Smooth muscle cell (in vitro differentiated cells): ENCODE measurements at regions not wholly inside any gene's neighbourhood (a gene's known extent, or its start where the extent isn't known, plus 50 kb on each side); places are given as distances from the start of the nearest gene placed in this dataset.

ENCODE experiments used
- DNase-seq: peaks from one replicate; lab custom pipeline; 2025; ENCODE audit not compliant: unreplicated experiment; lab: John Stamatoyannopoulos, UW
- H2AFZ ChIP-seq: fragments of 200-600 bp; sonication (generic); 2 replicates; pipeline ENCODE4 v1.6.0; 2016; ENCODE audit warnings: antibody characterized with exemption, low read depth, mild to moderate bottlenecking
- H3F3A ChIP-seq: fragments of 200-600 bp; sonication (generic); 2 replicates; pipeline ENCODE4 v1.6.0; 2017; ENCODE audit warnings: antibody characterized with exemption, low read depth
- H3K27ac ChIP-seq: fragments of 200-600 bp; sonication (generic); 2 replicates; pipeline ENCODE4 v1.5.1; 2016; ENCODE audit warnings: low read depth, mild to moderate bottlenecking
- H3K27me3 ChIP-seq: fragments of 200-600 bp; sonication (generic); 2 replicates; pipeline ENCODE4 v1.6.1; 2016; ENCODE audit warnings: low read depth, mild to moderate bottlenecking
- H3K36me3 ChIP-seq: fragments of 200-600 bp; sonication (generic); 2 replicates; pipeline ENCODE4 v1.5.1; 2016; ENCODE audit warnings: low read depth
- H3K4me1 ChIP-seq: fragments of 200-600 bp; sonication (generic); 2 replicates; pipeline ENCODE4 v1.5.1; 2016; ENCODE audit warnings: low read depth
- H3K4me2 ChIP-seq: fragments of 200-600 bp; sonication (generic); 2 replicates; pipeline ENCODE4 v1.6.0; 2016; ENCODE audit warnings: mild to moderate bottlenecking
- H3K4me3 ChIP-seq: fragments of 200-600 bp; sonication (generic); 2 replicates; pipeline ENCODE4 v1.5.1; 2016; ENCODE audit warnings: mild to moderate bottlenecking
- H3K79me2 ChIP-seq: fragments of 200-600 bp; sonication (generic); 2 replicates; pipeline ENCODE4 v1.6.0; 2016; ENCODE audit warnings: low read depth, mild to moderate bottlenecking
- H3K9ac ChIP-seq: fragments of 200-600 bp; sonication (generic); 2 replicates; pipeline ENCODE4 v1.6.0; 2016; ENCODE audit warnings: low read depth
- H3K9me3 ChIP-seq: fragments of 200-600 bp; sonication (generic); replicated peaks from 2 replicates; pipeline ENCODE4 v1.5.1; 2016; ENCODE audit warnings: low read depth
- H4K20me1 ChIP-seq: fragments of 200-600 bp; sonication (generic); 2 replicates; pipeline ENCODE4 v1.6.0; 2016; ENCODE audit warnings: low read depth
- CTCF ChIP-seq: fragments of 200-600 bp; sonication (generic); IDR thresholded peaks from 2 replicates; pipeline ENCODE4 v1.5.1; 2017; ENCODE audit warnings: borderline replicate concordance, mild to moderate bottlenecking, antibody characterized with exemption; ENCODE audit not compliant: insufficient read depth, poor library complexity, severe bottlenecking
- WGBS: methylation state at CpG from one replicate; pipeline ENCODE4 v1.1.7; 2016; ENCODE audit warnings: low lambda C conversion rate; 5-methylcytosine and 5-hydroxymethylcytosine counted together

GRCh38 chr14:95437715-95438114 is 78.7 kb downstream of the SYNE3 start:
- Histone ChIP-seq H4K20me1 (no peaks in the 10 kb centered on the region), H3K27me3 (no peaks in the 10 kb centered on the region), H3K4me3 (no peak overlapping the region), H2AFZ (no peak overlapping the region), H3K9ac (no peak overlapping the region), H3F3A (no peaks in the 10 kb centered on the region), H3K27ac (no peak overlapping the region), H3K79me2 (no peaks in the 10 kb centered on the region), H3K4me2 (no peak overlapping the region), H3K4me1 (no peaks in the 10 kb centered on the region), H3K9me3 (no peaks in the 10 kb centered on the region), H3K36me3 (no peaks in the 10 kb centered on the region)
- no peak for TF ChIP-seq CTCF
- DNase-seq: no peak
- 94% methylated on average over 5 of the region's 5 CpGs for WGBS

- H3K4me3 ChIP-seq: no peak overlapping the region
- H3K36me3 ChIP-seq: no peaks in the 10 kb centered on the region
- 85% methylated on average over 4 of the region's 4 CpGs for WGBS
Observed at GRCh38 chr14:95436354-95436753, 80.1 kb downstream of the SYNE3 start.

GRCh38 chr14:95434121-95434520 is 82.3 kb downstream of the SYNE3 start:
- Histone ChIP-seq H3K4me2 (no peak overlapping the region), H3K4me3 (no peak overlapping the region), H3F3A (no peaks in the 10 kb centered on the region), H3K79me2 (no peaks in the 10 kb centered on the region), H3K27me3 (no peaks in the 10 kb centered on the region), H2AFZ (no peak overlapping the region), H3K9me3 (no peaks in the 10 kb centered on the region), H3K4me1 (no peaks in the 10 kb centered on the region), H3K9ac (no peak overlapping the region), H3K36me3 (no peaks in the 10 kb centered on the region), H4K20me1 (no peaks in the 10 kb centered on the region), H3K27ac (no peak overlapping the region)
- DNase-seq: no peak
- no peak for TF ChIP-seq CTCF
- WGBS: 47% methylated on average over 1 of the region's 1 CpG

More at GRCh38 chr14:95436354-95436753, 80.1 kb downstream of the SYNE3 start:
- no peaks in the 10 kb centered on the region for H3K27me3 ChIP-seq
- no peaks in the 10 kb centered on the region for H4K20me1 ChIP-seq
- DNase-seq: no peak
- no peak overlapping the region for H2AFZ ChIP-seq
- H3K4me2 ChIP-seq: no peak overlapping the region
- no peaks in the 10 kb centered on the region for H3K4me1 ChIP-seq
- no peak overlapping the region for H3K9ac ChIP-seq
- H3F3A ChIP-seq: no peaks in the 10 kb centered on the region
- H3K79me2 ChIP-seq: no peaks in the 10 kb centered on the region
- TF ChIP-seq CTCF: no peak
- H3K27ac ChIP-seq: no peak overlapping the region
- no peaks in the 10 kb centered on the region for H3K9me3 ChIP-seq

GRCh38 chr14:95433094-95433478 is 83.4 kb downstream of the SYNE3 start:
- H3K4me2 ChIP-seq: no peak overlapping the region
- no peaks in the 10 kb centered on the region for H4K20me1 ChIP-seq
- H3K27me3 ChIP-seq: no peaks in the 10 kb centered on the region
- no peak for DNase-seq
- no peak overlapping the region for H3K9ac ChIP-seq
- no peaks in the 10 kb centered on the region for H3F3A ChIP-seq
- no peaks in the 10 kb centered on the region for H3K4me1 ChIP-seq
- no peaks in the 10 kb centered on the region for H3K79me2 ChIP-seq
- H3K36me3 ChIP-seq: no peaks in the 10 kb centered on the region
- 93% methylated on average over 8 of the region's 8 CpGs for WGBS
- H2AFZ ChIP-seq: no peak overlapping the region
- H3K4me3 ChIP-seq: no peak overlapping the region
- TF ChIP-seq CTCF: no peak
- H3K9me3 ChIP-seq: no peaks in the 10 kb centered on the region
- no peak overlapping the region for H3K27ac ChIP-seq
